OCI-LY3 (cell line): ENCODE measurements at regions not wholly inside any gene's neighbourhood (a gene's known extent, or its start where the extent isn't known, plus 50 kb on each side); places are given as distances from the start of the nearest gene placed in this dataset.

Source experiments
- EZH2phosphoT487 ChIP-seq: fragments of 200-600 bp; shearing (Covaris generic); IDR thresholded peaks from 2 replicates; pipeline ENCODE4 v1.6.1; 2018; ENCODE audit warnings: antibody characterized with exemption, mixed run types, low read depth
- TF ChIP-seq, protein P1 (sequence below): fragments of 200-600, 300-600 bp; sonication (generic); IDR thresholded peaks from 2 replicates; pipeline ENCODE4 v1.5.1; 2014; ENCODE audit warnings: antibody characterized with exemption, low read length, low read depth

- TF ChIP-seq, protein P1, sequence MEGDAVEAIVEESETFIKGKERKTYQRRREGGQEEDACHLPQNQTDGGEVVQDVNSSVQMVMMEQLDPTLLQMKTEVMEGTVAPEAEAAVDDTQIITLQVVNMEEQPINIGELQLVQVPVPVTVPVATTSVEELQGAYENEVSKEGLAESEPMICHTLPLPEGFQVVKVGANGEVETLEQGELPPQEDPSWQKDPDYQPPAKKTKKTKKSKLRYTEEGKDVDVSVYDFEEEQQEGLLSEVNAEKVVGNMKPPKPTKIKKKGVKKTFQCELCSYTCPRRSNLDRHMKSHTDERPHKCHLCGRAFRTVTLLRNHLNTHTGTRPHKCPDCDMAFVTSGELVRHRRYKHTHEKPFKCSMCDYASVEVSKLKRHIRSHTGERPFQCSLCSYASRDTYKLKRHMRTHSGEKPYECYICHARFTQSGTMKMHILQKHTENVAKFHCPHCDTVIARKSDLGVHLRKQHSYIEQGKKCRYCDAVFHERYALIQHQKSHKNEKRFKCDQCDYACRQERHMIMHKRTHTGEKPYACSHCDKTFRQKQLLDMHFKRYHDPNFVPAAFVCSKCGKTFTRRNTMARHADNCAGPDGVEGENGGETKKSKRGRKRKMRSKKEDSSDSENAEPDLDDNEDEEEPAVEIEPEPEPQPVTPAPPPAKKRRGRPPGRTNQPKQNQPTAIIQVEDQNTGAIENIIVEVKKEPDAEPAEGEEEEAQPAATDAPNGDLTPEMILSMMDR, result no peak
- no peak for TF ChIP-seq EZH2phosphoT487
Observed at GRCh38 chr1:14148526-14148925, 448.5 kb downstream of the PRDM2 start.
